GM19035 (cell line): ENCODE measurements at regions not wholly inside any gene's neighbourhood (a gene's known extent, or its start where the extent isn't known, plus 50 kb on each side); places are given as distances from the start of the nearest gene placed in this dataset.

ENCODE experiments used
- ATAC-seq: cut with Tn5 transposase; IDR thresholded peaks from one replicate; pipeline ENCODE4 v1.9.1; 2021; ENCODE audit not compliant: unreplicated experiment

DNA sequence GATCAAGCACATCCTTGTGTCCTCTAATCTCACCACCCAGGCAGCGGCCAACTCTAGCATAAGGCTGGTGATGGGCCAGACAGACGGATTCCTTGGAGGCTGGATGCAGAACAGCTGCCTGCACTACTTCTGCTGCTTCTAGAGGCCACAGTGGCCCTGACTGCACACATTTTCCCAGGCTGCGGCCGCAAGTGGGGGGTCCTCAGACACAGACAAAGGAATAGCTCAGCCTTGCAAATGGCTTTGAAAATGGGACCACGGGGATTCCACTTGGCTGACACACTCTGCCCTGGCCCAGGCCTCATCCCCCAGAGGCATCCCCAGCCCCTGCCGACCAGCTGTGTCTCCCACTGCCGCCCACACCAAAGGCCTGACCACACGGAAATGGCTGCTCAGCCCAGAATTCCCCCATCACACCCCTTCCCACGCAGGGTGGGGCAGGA lies 540.8 kb downstream of the BNC2 start:
- ATAC-seq, result no peak

DNA sequence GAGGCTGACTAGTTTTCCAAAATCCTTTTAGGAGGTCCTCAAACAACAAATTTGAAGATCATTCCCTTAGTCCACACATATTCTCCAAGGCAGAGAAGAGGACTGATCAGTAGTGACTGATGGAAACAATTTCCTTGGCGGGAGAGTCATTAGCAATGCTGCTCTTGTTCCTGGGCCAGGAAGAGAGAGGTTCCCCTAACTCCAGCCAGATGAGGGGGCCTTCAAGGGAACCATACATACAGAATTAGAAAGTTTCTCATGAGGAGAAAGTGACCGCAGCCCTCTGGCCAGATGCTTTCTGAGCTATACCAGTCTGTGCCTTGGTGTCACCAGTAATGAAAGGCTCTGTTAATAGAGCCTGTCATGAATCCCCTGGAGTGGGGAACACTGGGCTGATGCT lies 539.4 kb downstream of the BNC2 start:
- ATAC-seq, result no peak

DNA sequence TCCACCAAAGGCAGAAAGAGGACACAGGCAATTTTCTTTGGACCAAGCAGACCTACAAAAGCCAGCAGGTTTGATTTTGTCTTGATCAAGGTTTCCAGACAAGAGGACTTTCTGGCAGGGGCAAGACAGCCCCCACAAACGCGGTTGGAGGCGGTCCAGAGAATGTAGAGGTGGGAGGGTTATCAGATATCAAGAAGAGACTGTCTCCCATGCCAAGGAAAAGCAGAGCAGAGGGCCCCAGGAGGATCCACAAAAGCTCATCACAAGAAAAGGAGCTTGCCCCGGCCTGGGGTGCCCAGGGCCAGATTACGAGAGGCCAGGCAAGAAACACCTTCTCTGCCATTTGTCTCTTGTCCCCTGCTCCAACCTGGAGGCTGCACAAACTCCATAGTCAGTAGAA lies 538.9 kb downstream of the BNC2 start:
- no peak for ATAC-seq

DNA sequence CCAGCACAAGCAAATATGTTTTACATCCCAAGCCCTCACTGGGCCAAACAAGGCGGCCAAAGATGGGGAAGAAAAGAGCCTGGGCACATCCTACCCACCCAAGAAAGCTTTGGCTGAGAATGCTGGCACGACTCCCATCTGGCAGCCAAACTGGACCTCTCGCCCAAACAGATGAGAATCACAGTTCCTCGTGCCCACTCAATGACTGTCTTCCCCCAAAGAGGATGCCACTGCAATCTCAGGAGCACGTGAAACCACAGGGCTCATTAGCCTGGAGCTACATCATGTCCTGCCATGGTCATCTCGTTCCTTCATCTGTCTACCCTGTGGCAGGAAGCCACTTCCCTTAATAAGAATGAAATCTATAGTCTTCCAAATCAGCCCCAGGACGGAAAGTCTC lies 536.8 kb downstream of the BNC2 start:
- no peak for ATAC-seq

DNA sequence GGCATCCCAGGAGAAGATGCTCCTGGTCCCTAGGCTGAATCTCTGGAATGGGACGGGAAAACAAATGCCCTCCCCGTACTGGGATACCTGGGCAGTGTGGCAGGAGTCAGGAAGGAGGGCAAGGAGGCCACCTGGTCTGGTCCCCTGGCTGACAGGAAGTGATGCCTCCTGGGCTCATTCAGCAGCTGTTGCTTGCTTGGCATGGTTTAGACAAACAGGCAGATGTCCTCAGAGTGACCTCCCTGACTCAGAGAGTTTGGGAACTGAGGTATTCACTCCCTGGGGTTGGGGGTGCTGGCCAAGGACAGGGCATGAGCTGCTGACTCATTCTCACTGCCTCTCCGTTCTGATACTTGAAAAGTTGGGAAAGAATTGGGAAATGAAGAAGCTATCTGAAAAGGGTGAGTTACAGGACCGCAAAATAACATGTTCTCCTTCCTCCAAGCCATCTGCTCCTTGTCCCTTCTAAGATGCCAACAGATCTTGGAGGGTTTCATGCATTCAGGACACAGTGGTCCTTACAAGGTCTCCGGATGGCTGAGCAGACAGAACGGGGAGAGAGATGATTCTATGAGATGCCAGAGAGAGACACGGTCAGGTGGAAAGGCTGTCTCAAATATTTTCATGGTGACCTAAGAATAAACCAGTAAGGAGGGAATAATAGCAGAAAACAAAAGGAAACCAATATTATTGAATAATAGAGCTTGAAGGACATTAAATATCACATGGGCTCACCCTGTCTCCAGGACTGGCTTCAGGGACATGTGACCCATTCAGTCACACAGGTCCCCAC lies 534.5 kb downstream of the BNC2 start:
- ATAC-seq, result no peak

DNA sequence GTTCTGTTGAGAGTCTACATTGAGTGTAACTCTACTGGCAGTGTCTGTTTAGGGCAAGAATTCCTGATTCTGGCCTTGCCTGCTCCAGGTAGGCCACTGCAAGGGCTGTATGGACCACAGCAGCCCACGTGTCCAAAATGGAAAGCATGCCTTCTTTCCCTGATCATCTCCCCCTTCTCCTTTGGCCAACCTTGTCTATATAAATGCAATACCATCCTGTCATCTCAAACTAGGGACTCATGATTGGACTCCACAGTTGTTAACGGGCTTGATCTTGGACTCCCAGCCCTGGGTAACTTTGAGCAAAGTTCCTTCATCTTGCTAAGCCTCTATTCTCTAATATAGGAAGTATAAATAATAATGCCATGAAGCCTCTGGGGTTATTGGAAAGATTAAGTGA lies 533.6 kb downstream of the BNC2 start:
- ATAC-seq, result no peak

DNA sequence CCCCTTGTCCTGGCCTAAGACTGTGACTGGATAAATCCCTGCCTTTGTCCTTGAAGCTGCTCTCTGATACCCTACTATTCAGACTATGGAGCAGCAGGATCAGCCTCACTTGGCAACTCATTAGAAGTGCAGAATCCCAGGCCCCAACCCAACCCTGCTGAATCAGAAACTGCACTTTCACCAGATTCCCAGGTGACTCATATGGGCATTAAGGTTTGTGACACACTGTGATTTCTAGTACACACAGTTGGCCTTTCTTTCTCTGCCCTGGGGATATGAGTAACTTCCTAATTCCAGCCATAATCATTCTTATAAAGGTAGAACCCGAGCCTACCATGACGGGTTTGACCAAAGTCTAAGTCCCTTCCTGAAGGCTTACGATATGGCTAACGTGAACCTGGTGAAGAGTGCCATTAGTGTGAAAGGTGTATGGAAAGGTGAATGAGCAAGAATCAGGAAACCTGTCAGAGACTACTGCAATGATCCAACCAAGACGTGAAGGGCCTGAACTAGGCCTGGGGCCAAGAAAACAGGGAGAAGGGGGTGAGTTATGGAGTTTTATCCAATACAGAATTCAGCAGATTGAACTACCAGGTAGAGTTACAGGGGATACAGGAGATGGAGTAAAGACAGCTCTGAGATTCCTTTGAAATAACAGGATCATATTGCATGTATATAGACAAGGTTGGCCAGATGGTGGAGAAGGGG lies 533.0 kb downstream of the BNC2 start:
- no peak for ATAC-seq

DNA sequence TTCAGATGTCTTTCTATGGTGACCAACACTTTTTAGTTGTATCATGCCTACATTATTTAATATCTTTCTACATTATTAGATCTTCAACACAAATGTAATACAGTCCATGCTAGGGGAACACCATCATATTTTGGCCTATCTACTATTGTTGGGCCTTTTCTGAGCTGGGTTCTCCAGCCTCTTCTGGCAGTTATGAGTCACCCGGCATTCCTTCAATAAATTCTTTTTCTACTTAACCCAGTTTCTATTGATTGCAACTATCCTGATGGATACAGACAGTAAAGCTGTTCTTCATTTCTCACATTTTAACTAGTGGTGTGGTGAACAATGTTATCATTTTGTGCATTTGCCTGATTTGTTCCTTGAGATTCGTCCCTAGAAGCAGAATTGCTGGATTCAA lies 529.3 kb downstream of the BNC2 start:
- ATAC-seq, result no peak

DNA sequence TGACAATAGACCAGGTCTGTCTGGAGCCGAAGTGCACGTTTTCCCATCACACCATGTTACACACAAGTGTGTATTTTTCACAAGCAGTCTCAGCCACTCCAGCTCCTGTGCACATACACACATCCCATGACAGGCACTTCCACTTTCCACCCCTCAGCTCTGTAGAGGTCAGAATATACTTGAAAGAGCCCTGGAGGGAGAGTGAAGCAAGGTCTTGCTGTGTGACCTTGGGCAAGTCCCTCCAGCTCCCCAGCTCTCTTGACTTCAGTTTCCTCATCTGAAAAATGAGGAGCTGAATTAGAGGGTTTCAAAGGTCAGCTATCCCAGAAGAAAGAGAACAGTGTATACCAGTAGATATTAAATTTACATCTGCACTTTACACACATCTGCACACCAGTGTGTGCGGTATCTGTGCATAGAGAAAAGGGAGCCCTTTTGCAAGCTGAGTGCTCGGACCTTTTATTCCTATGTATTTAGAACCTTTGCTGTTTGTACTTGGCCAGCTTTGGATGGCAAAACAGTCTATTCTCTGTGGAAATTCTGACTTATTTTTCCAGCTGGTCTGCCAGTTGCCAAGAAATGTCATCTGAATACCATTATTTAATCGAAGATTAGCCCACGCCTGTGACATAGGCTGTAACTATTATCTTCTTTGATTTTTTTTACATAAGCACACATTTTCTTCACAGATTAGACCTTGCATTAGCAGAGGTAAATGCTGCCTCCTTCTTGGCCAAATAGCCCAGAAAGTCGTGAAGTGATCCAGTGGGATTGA lies 528.0 kb downstream of the BNC2 start:
- ATAC-seq, result no peak

DNA sequence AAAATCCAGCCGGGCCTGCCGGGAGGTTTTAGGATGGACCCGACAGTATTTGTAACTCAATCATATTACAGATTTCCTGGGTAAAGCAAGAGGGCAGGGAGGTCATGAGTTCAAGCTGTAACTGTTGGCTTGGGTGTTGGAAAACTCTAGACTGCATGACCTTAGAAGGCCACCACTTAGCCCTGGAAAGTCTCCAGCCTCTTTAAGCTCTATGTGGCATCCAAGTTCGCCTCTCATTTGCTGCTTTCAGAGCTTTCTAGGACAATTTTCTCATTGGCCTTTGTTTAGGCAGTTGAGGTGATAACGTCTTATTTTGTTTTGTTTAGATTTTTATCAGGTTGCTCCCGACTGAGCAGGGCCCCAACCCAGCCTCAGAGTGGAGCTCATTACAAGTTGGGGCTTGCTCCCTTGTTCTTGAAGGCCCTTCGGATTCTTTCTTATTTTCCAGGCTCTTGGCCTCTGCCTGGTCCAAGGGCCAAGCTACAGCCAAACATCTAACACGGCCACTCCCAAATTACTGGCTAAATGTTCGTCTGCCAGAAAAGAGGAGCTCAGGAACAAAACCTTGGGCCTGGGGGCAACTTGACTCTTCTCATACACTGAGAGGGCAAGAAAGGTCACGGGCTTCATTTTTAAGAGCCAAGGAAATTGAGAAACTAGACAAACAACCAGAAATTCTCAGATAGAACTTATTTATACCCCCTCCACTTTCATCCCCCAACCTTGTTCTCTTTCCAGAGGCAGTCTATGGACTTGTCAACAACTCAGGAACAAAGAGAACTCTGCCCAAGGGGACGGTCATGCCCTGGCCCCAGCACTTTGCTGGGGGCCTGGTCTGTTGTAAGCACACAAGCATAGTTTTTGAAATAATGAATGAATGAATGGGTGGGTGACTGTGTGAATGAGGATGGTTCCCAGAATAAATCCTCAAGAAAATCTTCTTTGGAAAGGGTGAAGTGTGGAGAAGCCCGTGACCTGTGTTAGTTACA lies 526.9 kb downstream of the BNC2 start:
- ATAC-seq, result no peak

DNA sequence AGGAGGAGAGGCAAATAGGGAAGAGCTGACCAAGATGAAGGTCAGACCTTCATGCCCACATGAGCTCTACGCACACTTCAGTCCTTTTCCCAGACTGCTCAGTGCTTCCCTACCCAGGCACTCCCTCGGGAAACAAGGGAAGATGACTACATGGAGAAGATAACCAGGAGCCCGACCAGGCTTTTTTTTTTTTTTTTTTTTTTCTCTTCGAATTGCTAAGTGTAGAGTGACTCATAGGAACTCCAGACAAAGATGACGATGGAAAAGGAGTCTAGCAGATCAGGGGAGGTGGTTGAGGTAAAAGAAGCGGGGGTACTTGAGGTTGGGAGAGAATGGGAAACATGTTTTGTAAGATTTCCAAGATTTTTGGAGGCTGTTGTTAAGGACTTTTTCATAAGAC lies 526.1 kb downstream of the BNC2 start:
- ATAC-seq, result no peak

DNA sequence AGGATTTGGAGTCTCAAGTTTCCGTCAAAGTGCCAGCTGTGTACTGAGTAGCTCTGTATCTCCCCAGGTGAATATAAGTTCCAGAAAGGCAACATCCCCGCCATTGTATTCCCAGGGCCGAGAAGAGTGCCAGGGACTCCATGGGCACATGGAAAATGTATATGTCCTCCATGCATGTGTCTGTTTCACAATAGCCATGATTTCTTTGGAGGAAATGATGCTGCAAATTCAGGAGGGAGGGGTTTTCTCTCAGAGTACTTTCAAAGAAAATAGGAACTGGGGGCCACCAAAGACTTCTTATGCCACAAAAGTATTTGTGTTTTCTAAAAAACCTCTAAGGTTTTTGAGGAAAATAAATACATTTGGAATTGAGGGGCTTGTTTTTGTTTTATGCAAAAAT lies 524.6 kb downstream of the BNC2 start:
- no peak for ATAC-seq

DNA sequence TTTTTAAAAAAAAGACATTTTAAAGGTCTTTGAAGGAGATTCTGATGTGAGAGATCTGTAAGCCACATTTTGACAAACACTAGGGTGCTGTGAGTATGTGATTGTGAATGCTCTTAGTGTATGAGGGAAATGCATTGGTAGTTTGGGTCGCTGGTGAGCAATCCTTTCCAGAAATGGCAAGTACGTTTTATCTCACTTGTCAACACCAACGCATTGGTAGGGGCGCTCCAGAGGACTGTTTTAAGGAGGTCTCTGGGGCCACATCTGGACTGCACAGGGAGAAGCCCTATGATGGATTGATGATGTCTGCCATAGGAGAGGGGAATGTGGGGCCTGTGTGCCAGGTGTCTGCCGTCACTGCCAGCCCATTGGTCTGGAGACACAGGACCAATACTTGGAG lies 522.6 kb downstream of the BNC2 start:
- ATAC-seq, result no peak

DNA sequence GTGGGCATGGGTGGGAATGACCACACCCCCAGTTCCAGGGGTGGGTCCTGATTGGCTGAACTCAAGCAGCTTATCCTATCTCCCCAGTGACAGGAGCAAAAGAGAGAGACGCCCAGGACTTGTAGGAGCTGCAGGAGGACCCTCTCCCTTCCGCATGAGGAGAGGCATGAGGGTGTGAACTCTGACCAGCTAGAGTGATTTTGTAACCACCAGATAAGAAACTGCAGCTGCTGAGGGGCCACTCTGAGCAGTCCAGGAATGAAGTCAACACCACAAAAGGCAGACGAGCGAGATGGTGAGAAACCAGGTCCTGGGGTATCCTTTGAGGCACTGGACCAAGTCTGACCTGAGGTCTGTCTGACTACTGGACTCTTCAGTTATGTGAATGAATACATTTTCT lies 521.9 kb downstream of the BNC2 start:
- ATAC-seq, result no peak

DNA sequence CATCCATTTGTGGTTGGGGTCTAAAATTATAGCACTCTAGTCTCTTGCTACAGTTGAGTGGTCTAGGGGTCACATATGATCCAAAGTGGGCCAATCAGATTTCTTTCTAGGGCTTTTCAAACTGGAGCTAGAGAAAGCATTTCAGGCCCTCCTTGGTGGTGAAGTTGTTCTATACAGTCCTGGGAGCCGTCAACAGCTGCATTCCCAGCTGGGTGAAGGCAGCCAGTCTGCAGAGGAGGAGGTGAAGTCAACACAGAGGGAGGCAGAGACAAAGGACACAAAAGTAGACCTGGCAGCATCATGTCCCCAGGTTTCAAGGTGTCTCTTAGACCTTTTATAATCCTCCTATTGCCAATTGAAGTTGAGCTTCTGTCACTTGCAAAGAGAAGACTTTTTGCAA lies 518.2 kb downstream of the BNC2 start:
- no peak for ATAC-seq

DNA sequence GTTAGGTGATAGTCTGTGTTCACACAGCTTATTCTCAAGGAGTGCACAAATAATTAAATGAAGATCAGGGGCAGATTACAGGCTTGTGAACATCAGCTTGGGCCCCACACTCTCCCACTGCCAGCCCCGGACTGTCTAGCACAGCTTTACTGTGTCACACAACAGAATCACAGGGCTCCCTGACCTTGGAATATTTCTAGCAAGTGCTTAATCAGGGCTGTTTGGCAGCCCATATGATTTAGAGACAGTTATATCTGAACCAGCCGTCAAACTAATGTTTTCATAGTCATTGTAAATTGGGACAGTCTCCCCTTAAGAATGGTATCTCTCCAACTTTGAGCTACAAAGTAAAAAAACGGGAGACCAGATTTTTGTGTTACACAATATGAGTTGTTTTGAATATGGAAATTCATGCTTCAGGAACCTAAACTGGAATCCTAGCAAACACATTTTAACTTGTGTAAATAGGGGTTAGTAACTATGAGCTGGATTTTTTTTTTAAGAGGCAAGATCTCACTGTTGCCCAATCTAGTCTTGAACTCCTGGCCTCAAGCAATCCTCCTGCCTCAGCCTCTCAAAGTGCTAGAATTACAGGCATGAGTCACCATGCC lies 517.6 kb downstream of the BNC2 start:
- no peak for ATAC-seq

DNA sequence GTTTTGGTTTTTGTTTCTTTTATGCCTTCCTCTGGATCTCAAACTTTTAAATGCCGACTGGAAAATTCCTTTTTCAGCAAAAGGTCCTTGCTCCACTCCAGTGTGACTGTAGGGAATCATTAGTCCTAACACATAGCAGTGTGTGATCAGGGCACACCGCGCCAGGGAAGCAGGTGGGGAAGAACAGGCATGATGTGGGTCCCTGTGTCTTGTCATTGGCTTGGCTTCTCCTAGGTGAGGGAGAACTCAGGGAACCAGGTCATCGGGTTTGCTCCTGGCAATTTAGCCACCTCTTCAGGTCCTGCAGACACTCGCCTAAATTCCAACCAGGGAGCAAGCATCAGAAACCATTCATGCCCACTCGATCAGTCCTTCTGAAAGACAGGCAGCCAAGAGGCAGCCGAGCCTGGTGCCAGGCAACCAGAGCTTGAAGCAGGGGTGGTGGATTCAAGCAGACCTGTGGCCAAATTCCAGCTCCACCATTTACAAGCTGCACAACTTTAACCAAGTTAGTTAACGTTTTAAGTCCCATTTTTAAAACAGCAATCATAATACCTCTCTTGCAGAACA lies 514.2 kb downstream of the BNC2 start:
- ATAC-seq, result no peak

DNA sequence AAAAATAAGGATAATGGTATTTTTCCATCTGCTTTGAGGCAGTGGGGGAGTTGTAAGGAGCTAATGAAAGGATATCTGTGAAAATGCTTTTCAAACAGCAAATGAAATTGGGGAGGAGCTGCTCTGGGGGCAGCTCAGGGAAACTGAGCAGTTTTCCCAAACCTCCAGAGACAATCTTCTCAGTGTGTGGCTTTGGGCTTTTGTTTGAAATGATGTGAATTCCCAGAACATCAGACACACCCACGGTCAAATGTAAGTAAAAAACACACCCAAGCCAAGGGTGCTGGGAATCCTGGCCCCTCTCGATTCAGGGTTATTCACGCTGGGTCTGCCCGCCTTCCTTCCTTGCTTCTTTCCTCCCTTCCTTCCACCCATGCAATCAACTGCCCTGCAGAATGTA lies 512.6 kb downstream of the BNC2 start:
- ATAC-seq, result no peak

DNA sequence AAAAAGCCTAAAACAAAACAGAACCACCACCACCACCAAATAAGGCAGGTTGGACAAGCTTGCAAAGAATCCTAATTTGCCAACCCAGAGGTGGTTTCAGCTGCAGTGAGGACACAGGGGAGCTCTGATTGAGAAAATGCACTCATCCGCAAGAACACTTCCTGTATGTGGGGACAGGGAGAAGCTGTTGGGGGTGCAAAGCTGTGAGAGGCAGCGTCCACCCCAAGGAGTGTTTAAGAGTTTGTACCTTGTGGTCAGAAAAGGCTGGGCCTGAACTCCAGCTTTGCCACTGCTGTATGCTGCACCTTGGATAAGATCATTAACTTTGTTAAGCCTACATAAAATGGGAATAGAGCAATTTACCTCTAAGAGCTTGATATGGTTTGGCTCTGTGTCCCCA lies 511.7 kb downstream of the BNC2 start:
- ATAC-seq, result no peak
